Progenitor cell of endocrine pancreas (in vitro differentiated cells): ENCODE measurements at regions not wholly inside any gene's neighbourhood (a gene's known extent, or its start where the extent isn't known, plus 50 kb on each side); places are given as distances from the start of the nearest gene placed in this dataset.

Source experiments
- DNase-seq: peaks from one replicate; pipeline ENCODE4 v3.0.0; 2021; ENCODE audit warnings: low spot score; ENCODE audit not compliant: unreplicated experiment
- H3K27ac Mint-ChIP-seq: 2 replicates; pipeline ENCODE4 v1.8.0; 2021; ENCODE audit warnings: mild to moderate bottlenecking, moderate library complexity, mixed read lengths
- H3K27me3 Mint-ChIP-seq: 2 replicates; pipeline ENCODE4 v1.8.0; 2021; ENCODE audit warnings: mixed read lengths
- H3K36me3 Mint-ChIP-seq: 2 replicates; pipeline ENCODE4 v1.8.0; 2022; ENCODE audit warnings: mixed read lengths; ENCODE audit not compliant: insufficient read depth
- H3K4me1 Mint-ChIP-seq: 2 replicates; pipeline ENCODE4 v1.8.0; 2021; ENCODE audit warnings: low read depth, mixed read lengths
- H3K4me3 Mint-ChIP-seq: 2 replicates; pipeline ENCODE4 v1.8.0; 2021; ENCODE audit warnings: low read depth, mild to moderate bottlenecking, moderate library complexity, mixed read lengths
- H3K9me3 Mint-ChIP-seq: 2 replicates; pipeline ENCODE4 v1.8.0; 2021; ENCODE audit warnings: low read depth, mixed read lengths
- CTCF ChIP-seq: fragments of 200-600 bp; sonication (generic); IDR thresholded peaks from one replicate; pipeline ENCODE4 v1.5.0; 2021; ENCODE audit warnings: antibody characterized with exemption, mild to moderate bottlenecking; ENCODE audit not compliant: unreplicated experiment

DNA sequence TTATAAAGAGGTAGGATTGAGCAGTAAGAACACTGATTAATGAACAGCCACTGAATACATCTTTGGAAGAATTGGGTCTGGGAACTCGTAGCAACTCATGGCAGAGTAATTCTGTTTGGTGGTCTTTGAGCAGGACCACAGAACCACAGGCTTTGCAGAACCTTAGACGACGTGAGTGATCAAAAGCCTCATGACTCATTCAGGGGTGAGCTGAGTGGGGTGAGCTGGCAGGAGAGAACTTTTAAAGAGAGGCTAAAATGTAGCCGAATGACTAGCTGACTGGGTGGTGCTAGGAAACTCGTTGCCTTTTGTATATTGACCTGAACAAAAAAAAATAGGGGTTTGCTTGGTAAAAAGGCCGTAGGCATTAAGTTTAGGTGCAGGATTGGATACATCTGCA lies 313.8 kb downstream of the TGFB2 start:
- Mint-ChIP-seq H3K4me1 (peaks cover 1% of the 10 kb centered on the region), H3K9me3 (no peaks in the 10 kb centered on the region), H3K27ac (no peak overlapping the region), H3K27me3 (peaks cover 7% of the 10 kb centered on the region), H3K4me3 (no peak overlapping the region), H3K36me3 (no peaks in the 10 kb centered on the region)
- DNase-seq = no peak
- TF ChIP-seq CTCF = no peak

GRCh38 chr1:218659911-218660677 lies 315.0 kb downstream of the TGFB2 start:
- no peak overlapping the region for H3K27ac Mint-ChIP-seq
- H3K27me3 Mint-ChIP-seq = peaks cover 7% of the 10 kb centered on the region

DNA sequence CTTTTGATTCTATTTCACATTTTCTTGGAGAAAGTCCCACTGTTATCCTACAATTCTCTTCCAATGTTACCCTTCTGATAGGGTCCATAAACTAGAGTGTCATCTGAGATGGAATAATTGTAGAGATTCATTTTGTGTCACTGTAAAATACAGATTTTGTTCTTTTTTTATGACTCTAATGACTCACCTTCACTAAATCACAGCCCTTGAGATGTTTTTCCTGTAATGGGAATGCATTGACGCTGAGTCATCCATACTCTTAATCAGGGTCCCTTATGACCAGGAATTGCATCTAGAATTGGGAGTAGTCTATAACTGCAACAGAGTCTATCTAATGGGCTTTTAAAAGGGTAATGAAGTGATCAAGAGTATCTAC lies 315.5 kb downstream of the TGFB2 start:
- no peak for DNase-seq
- Mint-ChIP-seq H3K27me3 (peaks cover 3% of the 10 kb centered on the region), H3K4me3 (no peak overlapping the region), H3K27ac (no peak overlapping the region), H3K36me3 (no peaks in the 10 kb centered on the region), H3K4me1 (peaks cover 1% of the 10 kb centered on the region), H3K9me3 (no peaks in the 10 kb centered on the region)
- TF ChIP-seq CTCF = no peak

More at GRCh38 chr1:218659911-218660677, 315.0 kb downstream of the TGFB2 start:
- DNase-seq = no peak
- no peak for TF ChIP-seq CTCF
- no peaks in the 10 kb centered on the region for H3K36me3 Mint-ChIP-seq
- H3K4me1 Mint-ChIP-seq = peaks cover 1% of the 10 kb centered on the region
- H3K9me3 Mint-ChIP-seq = no peaks in the 10 kb centered on the region
- H3K4me3 Mint-ChIP-seq = no peak overlapping the region

GRCh38 chr1:218661411-218661810 lies 316.3 kb downstream of the TGFB2 start:
- H3K36me3 Mint-ChIP-seq = no peaks in the 10 kb centered on the region
- TF ChIP-seq CTCF = no peak
- peaks cover 1% of the 10 kb centered on the region for H3K4me1 Mint-ChIP-seq
- H3K9me3 Mint-ChIP-seq = no peaks in the 10 kb centered on the region
- H3K27me3 Mint-ChIP-seq = peaks cover 3% of the 10 kb centered on the region
- no peak overlapping the region for H3K4me3 Mint-ChIP-seq
- no peak for DNase-seq
- H3K27ac Mint-ChIP-seq = no peak overlapping the region

GRCh38 chr1:218664385-218665170 lies 319.4 kb downstream of the TGFB2 start:
- Mint-ChIP-seq H3K9me3 (no peaks in the 10 kb centered on the region), H3K27me3 (no peaks in the 10 kb centered on the region), H3K4me3 (no peak overlapping the region), H3K27ac (no peak overlapping the region), H3K36me3 (no peaks in the 10 kb centered on the region), H3K4me1 (no peaks in the 10 kb centered on the region)
- DNase-seq = no peak
- TF ChIP-seq CTCF = no peak
